ENCODE measurements at regions not wholly inside any gene's neighbourhood (a gene's known extent, or its start where the extent isn't known, plus 50 kb on each side); places are given as distances from the start of the nearest gene placed in this dataset.

GRCh38 chr10:16156681-16157080 is 280.1 kb upstream of the PTER start:
- TF ChIP-seq POLR2A (IDR thresholded peaks at IDR 0.05) (no peak), CTCF (IDR thresholded peaks at IDR 0.05) (no peak)
